Uterus (tissue), 3 donors: ENCODE measurements at regions not wholly inside any gene's neighbourhood (a gene's known extent, or its start where the extent isn't known, plus 50 kb on each side); places are given as distances from the start of the nearest gene placed in this dataset.

Source experiments
- DNase-seq, 2 donors: peaks; one replicate each; pipeline ENCODE4 v3.0.0-alpha.2; 2019 to 2020
- H3K27ac ChIP-seq, 2 donors: fragments of 200-600 bp; sonication (generic); 1 replicate in 1 of 2; 2 replicates in 1 of 2; pipeline ENCODE4 v1.5.1; 2016 to 2018
- H3K27me3 ChIP-seq, 2 donors: fragments of 200-600 bp; sonication (generic); one replicate each; pipeline ENCODE4 v1.5.1; 2018 to 2019; ENCODE audit warnings: control low read depth in 1 of 2
- H3K36me3 ChIP-seq, 2 donors: fragments of 200-600 bp; sonication (generic); one replicate each; pipeline ENCODE4 v1.5.1; 2019; ENCODE audit warnings: control low read depth in 1 of 2
- H3K4me1 ChIP-seq, 2 donors: fragments of 200-600 bp; sonication (generic); one replicate each; pipeline ENCODE4 v1.5.1; 2018 to 2019; ENCODE audit warnings: control low read depth in 1 of 2
- H3K4me3 ChIP-seq, 2 donors: fragments of 200-600 bp; sonication (generic); 1 replicate in 1 of 2; 2 replicates in 1 of 2; pipeline ENCODE4 v1.5.1; 2018 to 2019; ENCODE audit warnings: mild to moderate bottlenecking in 1 of 2
- H3K9me3 ChIP-seq, 2 donors: fragments of 200-600 bp; sonication (generic); one replicate each; pipeline ENCODE4 v1.5.1; 2019; ENCODE audit warnings: control low read depth in 1 of 2
- POLR2A ChIP-seq, 2 donors: fragments of 450-650 bp; IDR thresholded peaks; one replicate each; pipeline ENCODE4 v1.6.1; 2016; ENCODE audit warnings: antibody characterized with exemption in 2 of 2, mild to moderate bottlenecking in 1 of 2, moderate library complexity in 1 of 2
- intact Hi-C: fragments of 100-400 bp; cut with DNase I; formaldehyde crosslinking; loops from one replicate; pipeline ENCODE4 v1.15.1; 2023; ENCODE audit warnings: low total_unique reads
- TF ChIP-seq, protein P1 (sequence below), 4 experiments: fragments of 200-600 bp in 2 of 4; fragments of 450-650 bp in 2 of 4; sonication (generic) in 2 of 4; IDR thresholded peaks; one replicate each; pipeline ENCODE4 v1.5.1; 2016 to 2019; ENCODE audit warnings: antibody characterized with exemption in 4 of 4, mild to moderate bottlenecking in 2 of 4, moderate library complexity in 1 of 4
- donor health status: DM: yes; HTN: yes; CAD: no.

DNA sequence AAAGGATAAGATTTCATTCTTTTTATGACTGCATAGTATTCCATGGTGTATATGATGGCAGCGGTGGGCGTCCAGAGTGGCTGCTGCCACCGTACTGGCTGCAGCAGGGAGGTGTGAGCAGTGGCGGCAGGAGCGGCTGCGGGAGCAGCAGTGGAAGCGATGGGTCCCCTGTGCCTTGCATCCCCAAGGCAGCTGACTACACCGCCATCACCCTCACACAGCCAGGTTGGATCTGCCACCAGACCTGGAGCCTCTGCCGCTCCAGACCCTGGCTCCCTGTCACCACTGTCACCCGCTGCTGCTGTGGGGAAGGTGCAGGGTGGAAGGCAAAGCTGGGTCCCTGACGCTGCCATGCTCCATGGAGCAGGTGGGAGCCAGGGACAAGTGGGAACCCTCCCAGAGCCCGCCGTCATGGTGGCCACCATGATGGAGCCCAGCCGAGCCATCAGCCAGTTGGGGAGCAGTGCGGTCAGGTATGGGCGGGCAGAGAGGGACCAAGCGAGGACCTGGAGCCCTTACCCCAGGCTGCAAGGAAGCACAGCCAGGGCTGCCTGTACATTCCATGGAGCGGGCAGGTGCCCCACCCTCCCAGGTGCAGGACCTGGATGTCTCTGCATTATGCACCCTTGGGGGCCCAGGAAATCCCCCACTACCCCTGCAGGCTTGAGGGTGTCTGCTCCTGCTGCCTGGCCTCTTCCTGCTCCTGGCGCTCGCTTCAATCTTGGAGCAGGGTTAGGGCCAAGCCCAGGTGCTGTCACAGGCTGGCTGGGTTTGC is 226.1 kb downstream of the OTOR start:
- intact Hi-C loops, result no loop called here
- no peak for DNase-seq
- no peak overlapping the region for H3K4me3 ChIP-seq
- H3K4me1 ChIP-seq, result no peaks in the 10 kb centered on the region
- H3K36me3 ChIP-seq, result no peaks in the 10 kb centered on the region
- H3K9me3 ChIP-seq, result no peaks in the 10 kb centered on the region
- no peaks in the 10 kb centered on the region for H3K27me3 ChIP-seq
- no peak overlapping the region for H3K27ac ChIP-seq
- TF ChIP-seq, protein P1, sequence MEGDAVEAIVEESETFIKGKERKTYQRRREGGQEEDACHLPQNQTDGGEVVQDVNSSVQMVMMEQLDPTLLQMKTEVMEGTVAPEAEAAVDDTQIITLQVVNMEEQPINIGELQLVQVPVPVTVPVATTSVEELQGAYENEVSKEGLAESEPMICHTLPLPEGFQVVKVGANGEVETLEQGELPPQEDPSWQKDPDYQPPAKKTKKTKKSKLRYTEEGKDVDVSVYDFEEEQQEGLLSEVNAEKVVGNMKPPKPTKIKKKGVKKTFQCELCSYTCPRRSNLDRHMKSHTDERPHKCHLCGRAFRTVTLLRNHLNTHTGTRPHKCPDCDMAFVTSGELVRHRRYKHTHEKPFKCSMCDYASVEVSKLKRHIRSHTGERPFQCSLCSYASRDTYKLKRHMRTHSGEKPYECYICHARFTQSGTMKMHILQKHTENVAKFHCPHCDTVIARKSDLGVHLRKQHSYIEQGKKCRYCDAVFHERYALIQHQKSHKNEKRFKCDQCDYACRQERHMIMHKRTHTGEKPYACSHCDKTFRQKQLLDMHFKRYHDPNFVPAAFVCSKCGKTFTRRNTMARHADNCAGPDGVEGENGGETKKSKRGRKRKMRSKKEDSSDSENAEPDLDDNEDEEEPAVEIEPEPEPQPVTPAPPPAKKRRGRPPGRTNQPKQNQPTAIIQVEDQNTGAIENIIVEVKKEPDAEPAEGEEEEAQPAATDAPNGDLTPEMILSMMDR (IDR thresholded peaks at IDR 0.05), result no peak
- no peak for TF ChIP-seq POLR2A (IDR thresholded peaks at IDR 0.05)

DNA sequence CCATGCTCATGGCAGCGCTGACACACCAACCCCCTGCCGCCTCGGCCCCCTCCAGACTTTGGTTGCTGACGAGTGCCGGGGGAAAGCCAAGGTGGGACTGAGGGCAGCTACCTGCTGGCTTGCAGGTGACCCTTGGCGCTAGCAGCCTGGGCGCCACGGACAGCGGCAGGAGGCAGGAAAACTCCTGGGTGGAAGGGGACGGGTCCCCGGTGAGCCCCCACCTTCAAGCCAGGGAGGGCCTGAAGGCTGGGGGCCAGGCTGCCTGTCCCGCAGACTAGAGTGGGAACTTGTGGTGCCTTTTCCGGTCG is 226.7 kb downstream of the OTOR start:
- Histone ChIP-seq H3K27me3 (no peaks in the 10 kb centered on the region), H3K9me3 (no peaks in the 10 kb centered on the region), H3K36me3 (no peaks in the 10 kb centered on the region), H3K27ac (no peak overlapping the region), H3K4me3 (no peak overlapping the region), H3K4me1 (no peaks in the 10 kb centered on the region)
- TF ChIP-seq POLR2A (IDR thresholded peaks at IDR 0.05), result no peak
- TF ChIP-seq, protein P1 (IDR thresholded peaks at IDR 0.05), result no peak
- intact Hi-C loops, result no loop called here
- no peak for DNase-seq

DNA sequence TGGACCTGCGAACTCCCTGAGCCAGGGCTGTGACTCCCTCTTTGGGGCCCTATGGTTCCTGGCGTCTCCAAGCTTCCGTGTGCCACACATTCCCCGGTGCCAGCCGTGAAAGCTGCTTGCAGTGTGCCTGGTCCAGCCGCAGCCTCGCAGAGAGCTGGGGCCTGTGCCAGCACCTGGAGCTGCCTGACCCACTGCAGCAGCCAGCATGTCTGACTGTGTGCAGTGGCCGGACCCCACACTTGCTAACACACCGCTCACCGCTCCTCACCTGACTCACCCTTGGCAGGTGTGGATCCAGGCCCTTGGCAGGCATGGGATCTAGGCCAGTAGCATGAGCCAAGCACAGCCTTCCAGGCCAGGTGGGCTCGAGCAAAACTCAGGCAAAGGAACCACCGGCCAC is 227.5 kb downstream of the OTOR start:
- no peaks in the 10 kb centered on the region for H3K27me3 ChIP-seq
- no peak overlapping the region for H3K4me3 ChIP-seq
- H3K36me3 ChIP-seq, result no peaks in the 10 kb centered on the region
- H3K4me1 ChIP-seq, result no peaks in the 10 kb centered on the region
- intact Hi-C loops, result no loop called here
- no peak overlapping the region for H3K27ac ChIP-seq
- DNase-seq, result no peak
- H3K9me3 ChIP-seq, result no peaks in the 10 kb centered on the region
- TF ChIP-seq POLR2A (IDR thresholded peaks at IDR 0.05), result no peak
- TF ChIP-seq, protein P1 (IDR thresholded peaks at IDR 0.05), result no peak

DNA sequence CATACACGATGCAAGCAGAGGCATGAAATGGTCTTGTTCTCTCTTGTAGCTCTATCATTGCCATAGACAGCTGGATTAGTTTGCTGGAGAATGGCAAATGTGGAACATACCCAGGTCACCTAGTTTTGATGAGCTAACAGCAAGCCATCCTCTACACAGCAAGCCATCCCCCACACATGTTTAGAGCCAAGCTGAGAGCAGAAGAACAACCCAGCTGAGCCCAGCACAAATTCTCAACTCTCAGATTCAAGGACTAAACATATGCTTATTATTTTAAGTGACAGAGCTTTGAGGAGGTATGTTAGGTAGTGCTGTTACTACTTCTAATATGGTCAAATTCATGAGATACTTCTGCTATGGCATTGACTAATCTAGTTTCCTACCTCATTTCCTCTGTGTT is 230.3 kb downstream of the OTOR start:
- Histone ChIP-seq H3K27me3 (no peaks in the 10 kb centered on the region), H3K27ac (no peak overlapping the region), H3K9me3 (no peaks in the 10 kb centered on the region), H3K4me1 (no peaks in the 10 kb centered on the region), H3K4me3 (no peak overlapping the region), H3K36me3 (no peaks in the 10 kb centered on the region)
- DNase-seq, result no peak
- TF ChIP-seq POLR2A (IDR thresholded peaks at IDR 0.05), result no peak
- TF ChIP-seq, protein P1 (IDR thresholded peaks at IDR 0.05), result no peak
- intact Hi-C loops, result no loop called here

DNA sequence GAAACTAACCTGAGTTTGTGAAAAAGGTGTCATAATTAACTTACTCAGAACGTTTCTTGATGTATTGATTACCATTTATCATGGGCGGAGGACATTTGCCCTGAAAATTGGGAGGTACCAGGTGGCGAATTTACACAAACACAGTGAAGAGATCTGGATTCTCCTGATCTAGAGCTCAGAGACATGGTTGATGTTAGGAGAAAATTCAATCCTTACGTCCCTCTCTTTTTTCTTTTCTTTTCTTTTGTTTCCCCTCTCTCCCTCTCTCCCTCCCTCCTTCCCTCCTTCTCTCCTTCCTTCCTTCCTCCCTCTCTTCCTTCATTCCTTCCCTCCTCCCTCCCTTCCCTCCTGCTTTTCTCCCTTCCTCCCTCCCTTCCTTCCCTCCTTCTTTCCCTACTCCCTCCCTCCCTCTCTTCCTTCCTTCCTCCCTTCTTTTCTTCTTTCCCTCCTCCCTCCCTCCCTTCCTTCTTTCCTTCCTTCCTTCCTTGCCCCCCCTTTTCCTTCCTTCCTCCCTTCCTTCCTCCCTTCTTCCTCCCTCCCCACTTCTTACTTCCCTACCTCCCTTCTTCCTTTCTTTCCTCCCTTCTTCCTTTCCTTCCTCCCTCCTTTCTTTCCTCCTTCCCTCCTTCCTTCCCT is 234.1 kb downstream of the OTOR start:
- intact Hi-C loops, result no loop called here
- no peak for DNase-seq
- no peaks in the 10 kb centered on the region for H3K9me3 ChIP-seq
- H3K36me3 ChIP-seq, result no peaks in the 10 kb centered on the region
- TF ChIP-seq, protein P1 (IDR thresholded peaks at IDR 0.05), result no peak
- no peak for TF ChIP-seq POLR2A (IDR thresholded peaks at IDR 0.05)
- H3K27ac ChIP-seq, result no peak overlapping the region
- no peaks in the 10 kb centered on the region for H3K4me1 ChIP-seq
- no peak overlapping the region for H3K4me3 ChIP-seq
- H3K27me3 ChIP-seq, result no peaks in the 10 kb centered on the region
